Pancreas (tissue), 10 donors: ENCODE measurements at regions not wholly inside any gene's neighbourhood (a gene's known extent, or its start where the extent isn't known, plus 50 kb on each side); places are given as distances from the start of the nearest gene placed in this dataset.

Experiments
- ATAC-seq, 4 donors: fragments of 200-7000 bp; cut with Tn5 transposase; one replicate each; pipeline versions ENCODE4 v1.8.0 to v1.9.1; 2020; ENCODE audit warnings: mild to moderate bottlenecking in 4 of 4, moderate library complexity in 4 of 4
- DNase-seq, 6 donors: peaks; one replicate each; pipeline ENCODE4 v3.0.0-alpha.2; 2020
- FAIRE-seq: peaks from 2 replicates; lab custom pipeline; 2012; peaks lifted over from hg19 to GRCh38; lab: Jason Lieb, UNC
- H3K27ac ChIP-seq, 4 donors: fragments of 200-600 bp; sonication (generic); 1 replicate in 3 of 4; 2 replicates in 1 of 4; pipeline versions ENCODE4 v1.5.0 to v1.8.0; 2020
- H3K27me3 ChIP-seq, 4 donors: fragments of 200-600 bp; one replicate each; pipeline ENCODE4 v1.8.0; 2021
- H3K36me3 ChIP-seq, 3 donors: fragments of 200-600 bp; sonication (generic) in 1 of 3; one replicate each; pipeline versions ENCODE4 v1.5.0 to v1.8.0; 2020 to 2021
- H3K4me1 ChIP-seq, 3 donors: fragments of 200-600 bp; one replicate each; pipeline ENCODE4 v1.8.0; 2021
- H3K4me3 ChIP-seq, 4 donors: fragments of 200-600 bp; sonication (generic) in 2 of 4; one replicate each; pipeline versions ENCODE4 v1.5.0 to v1.8.0; 2020 to 2021
- H3K9me3 ChIP-seq, 4 donors: fragments of 200-600 bp; one replicate each; pipeline ENCODE4 v1.8.0; 2021
- WGBS, 2 donors: extraction: QIAGEN DNeasy Blood & Tissue Kit; methylation state at CpG; one replicate each; pipeline ENCODE4 v1.1.7; 2013; 5-methylcytosine and 5-hydroxymethylcytosine counted together
- intact Hi-C, 3 donors: fragments of 100-400 bp; cut with DNase I; formaldehyde crosslinking; loops; one replicate each; pipeline versions ENCODE4 v1.11.1 to v1.14.2; 2022
- TF ChIP-seq, protein P1 (sequence below), 4 donors: fragments of 200-600 bp; sonication (generic) in 3 of 4; IDR thresholded peaks; one replicate each; pipeline versions ENCODE4 v1.5.0 to v1.8.0; 2021; ENCODE audit warnings: antibody characterized with exemption in 4 of 4
- donor health status: healthy with polysubstance abuse.
- donor health status: DM: no; HTN: no; CAD: no; lungs with moderate emphysema.
- donor health status: DM: no; HTN: no; CAD: no.
- donor health status: control.
- donor health status: control.
- donor health status: Bipolar disorder and iron deficiency.
- donor health status: DM: yes; HTN: yes; CAD: no.
- donor health status: DM: no; HTN: no; CAD: no.
- donor health status: DM: no; HTN: no; CAD: no.
- donor health status: DM: yes; HTN: yes; CAD: no.

DNA sequence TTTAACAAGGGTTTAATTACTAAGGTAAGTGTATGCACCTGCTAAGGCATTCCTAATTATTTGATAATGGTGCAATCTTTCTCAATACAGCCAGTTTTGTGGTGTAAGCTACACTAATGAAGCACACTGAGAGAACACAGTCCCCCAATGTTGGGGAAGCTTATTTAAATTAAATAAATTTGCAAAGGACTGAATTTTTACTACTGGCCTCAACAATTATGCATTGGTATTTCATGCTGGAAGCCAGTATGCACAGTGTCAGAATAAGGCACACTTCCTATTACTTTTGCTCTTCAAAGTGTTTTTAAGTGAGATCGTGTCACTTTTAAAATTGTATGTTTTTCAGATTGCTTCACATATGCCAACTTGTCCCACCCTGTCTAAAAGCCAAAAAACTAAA is 103.2 kb upstream of the ZNF521 start:
- Histone ChIP-seq H3K4me1 (no peaks in the 10 kb centered on the region), H3K36me3 (no peaks in the 10 kb centered on the region), H3K4me3 (no peak overlapping the region), H3K9me3 (no peaks in the 10 kb centered on the region), H3K27ac (no peak overlapping the region), H3K27me3 (no peaks in the 10 kb centered on the region)
- ATAC-seq (no peak), FAIRE-seq (no peak), DNase-seq (no peak)
- 57 to 64% methylated on average over 1 of the region's 1 CpG for WGBS, 2 donors
- TF ChIP-seq, protein P1, sequence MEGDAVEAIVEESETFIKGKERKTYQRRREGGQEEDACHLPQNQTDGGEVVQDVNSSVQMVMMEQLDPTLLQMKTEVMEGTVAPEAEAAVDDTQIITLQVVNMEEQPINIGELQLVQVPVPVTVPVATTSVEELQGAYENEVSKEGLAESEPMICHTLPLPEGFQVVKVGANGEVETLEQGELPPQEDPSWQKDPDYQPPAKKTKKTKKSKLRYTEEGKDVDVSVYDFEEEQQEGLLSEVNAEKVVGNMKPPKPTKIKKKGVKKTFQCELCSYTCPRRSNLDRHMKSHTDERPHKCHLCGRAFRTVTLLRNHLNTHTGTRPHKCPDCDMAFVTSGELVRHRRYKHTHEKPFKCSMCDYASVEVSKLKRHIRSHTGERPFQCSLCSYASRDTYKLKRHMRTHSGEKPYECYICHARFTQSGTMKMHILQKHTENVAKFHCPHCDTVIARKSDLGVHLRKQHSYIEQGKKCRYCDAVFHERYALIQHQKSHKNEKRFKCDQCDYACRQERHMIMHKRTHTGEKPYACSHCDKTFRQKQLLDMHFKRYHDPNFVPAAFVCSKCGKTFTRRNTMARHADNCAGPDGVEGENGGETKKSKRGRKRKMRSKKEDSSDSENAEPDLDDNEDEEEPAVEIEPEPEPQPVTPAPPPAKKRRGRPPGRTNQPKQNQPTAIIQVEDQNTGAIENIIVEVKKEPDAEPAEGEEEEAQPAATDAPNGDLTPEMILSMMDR (IDR thresholded peaks at IDR 0.05): no peak
- intact Hi-C loops: no loop called here

DNA sequence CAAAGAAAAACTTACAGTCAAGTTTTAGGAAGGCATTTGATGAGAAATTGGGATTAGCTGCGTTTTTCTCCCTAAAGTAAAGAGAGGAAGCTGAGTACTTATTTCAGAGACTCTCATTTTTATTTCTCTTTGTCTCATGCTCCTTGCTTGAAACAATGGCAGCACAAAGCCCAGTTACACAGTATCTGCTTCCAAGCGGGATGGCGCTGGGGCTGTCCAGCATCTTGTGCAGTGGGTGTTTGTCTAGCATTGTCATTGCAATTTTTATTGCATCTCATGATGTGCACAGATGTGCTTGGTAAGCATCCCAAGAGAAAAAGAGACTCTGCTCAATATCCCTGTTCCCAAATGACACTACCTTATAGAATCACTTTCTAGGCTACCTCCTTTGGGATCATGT is 102.8 kb upstream of the ZNF521 start:
- ATAC-seq: no peak
- Histone ChIP-seq H3K9me3 (no peaks in the 10 kb centered on the region), H3K4me3 (no peak overlapping the region), H3K36me3 (no peaks in the 10 kb centered on the region), H3K27ac (no peak overlapping the region), H3K4me1 (no peaks in the 10 kb centered on the region), H3K27me3 (no peaks in the 10 kb centered on the region)
- no peak for DNase-seq
- intact Hi-C loops: no loop called here
- FAIRE-seq: no peak
- 55 to 70% methylated on average over 3 of the region's 3 CpGs for WGBS, 2 donors
- TF ChIP-seq, protein P1 (IDR thresholded peaks at IDR 0.05): no peak

DNA sequence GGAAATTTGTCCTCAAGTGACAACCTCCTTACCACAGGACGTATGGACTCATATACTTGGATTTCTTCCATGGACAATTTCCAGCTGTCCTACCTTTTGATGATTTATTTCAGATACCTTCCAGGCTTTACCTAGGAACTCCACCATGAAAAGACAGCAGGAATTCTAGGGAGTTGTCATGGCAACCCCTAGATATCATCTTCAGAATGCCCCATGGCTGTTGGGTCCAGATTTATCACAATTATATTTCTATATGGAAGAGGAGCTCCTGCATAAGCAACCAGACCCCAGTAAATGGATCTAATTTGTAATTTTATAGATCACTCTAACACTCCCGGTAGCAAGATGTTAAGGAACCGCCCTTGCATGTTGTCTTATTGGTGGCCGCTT is 102.3 kb upstream of the ZNF521 start:
- no peak for FAIRE-seq

DNA sequence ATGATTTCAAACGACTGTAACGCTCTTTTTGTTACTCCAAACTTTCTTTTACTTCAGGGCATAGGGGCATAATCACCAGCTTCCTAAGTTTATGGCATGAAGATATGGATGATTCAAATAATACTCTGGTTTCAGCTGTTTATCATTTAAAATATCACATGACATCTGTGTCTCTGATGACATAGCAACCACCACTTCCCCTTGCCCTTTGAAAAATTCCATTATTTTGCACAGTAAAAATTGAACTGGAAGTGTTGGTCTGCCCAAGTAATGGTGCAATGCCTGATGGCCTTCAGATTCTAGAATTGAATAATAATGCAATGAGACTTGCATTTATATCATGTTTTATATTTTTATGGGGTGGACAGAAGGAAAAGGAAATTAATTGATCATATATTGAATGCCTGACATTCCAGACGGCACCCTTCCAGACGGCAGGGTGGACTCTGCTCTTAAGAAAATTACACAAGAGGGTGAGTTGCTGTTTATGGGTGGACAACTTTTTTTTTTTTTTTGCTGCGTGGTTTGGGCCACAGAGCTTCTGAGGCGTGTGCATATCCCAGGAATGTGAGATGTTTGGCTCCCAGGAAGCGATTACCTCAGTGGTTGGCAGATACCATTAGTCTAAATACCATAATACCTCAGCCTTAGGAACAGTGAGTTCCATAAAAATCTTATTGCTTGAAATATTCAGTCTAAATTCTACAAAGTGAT is 101.7 kb upstream of the ZNF521 start:
- WGBS, 2 donors: 45 to 48% methylated on average over 7 of the region's 7 CpGs
- no peaks in the 10 kb centered on the region for H3K9me3 ChIP-seq
- H3K36me3 ChIP-seq: no peaks in the 10 kb centered on the region
- FAIRE-seq (no peak), ATAC-seq (no peak), DNase-seq (no peak)
- TF ChIP-seq, protein P1 (IDR thresholded peaks at IDR 0.05): no peak
- H3K4me1 ChIP-seq: no peaks in the 10 kb centered on the region
- H3K27ac ChIP-seq: no peak overlapping the region
- intact Hi-C loops: no loop called here
- H3K4me3 ChIP-seq: no peak overlapping the region
- H3K27me3 ChIP-seq: no peaks in the 10 kb centered on the region

More for the DNA sequence above, 102.3 kb upstream of the ZNF521 start:
- no peak for DNase-seq
- TF ChIP-seq, protein P1 (IDR thresholded peaks at IDR 0.05): no peak
- H3K4me3 ChIP-seq: no peak overlapping the region
- no peak overlapping the region for H3K27ac ChIP-seq
- no peaks in the 10 kb centered on the region for H3K4me1 ChIP-seq
- no peaks in the 10 kb centered on the region for H3K27me3 ChIP-seq
- intact Hi-C loops: no loop called here
- no peaks in the 10 kb centered on the region for H3K36me3 ChIP-seq
- no peaks in the 10 kb centered on the region for H3K9me3 ChIP-seq
- ATAC-seq: no peak
- WGBS, 2 donors: 61 to 65% methylated on average over 4 of the region's 4 CpGs

DNA sequence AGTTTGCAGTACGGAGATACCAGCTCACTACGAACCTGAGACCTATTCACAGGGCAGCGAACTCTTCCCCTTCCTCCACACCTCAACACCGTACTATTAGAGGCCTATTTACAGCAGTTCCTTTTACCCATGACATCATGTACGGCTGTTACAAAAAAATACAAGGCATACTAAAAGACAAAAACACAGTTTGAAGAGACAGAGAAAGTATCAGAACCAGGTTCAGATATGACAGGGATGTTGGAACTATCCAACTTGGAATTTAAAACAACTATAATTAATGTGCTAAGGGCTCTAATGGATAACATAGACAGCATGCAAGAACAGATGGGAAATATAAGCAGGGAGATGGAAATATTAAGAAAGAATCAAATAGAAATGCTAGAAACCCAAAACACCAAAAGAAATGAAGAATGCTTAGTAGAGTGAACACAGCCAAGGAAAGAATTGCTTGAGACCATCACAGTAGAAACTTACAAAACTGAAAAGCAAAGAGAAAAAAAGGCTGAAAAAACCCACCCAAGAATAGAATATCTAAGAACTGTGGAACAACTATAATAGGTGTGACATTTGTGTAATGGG is 99.2 kb upstream of the ZNF521 start:
- intact Hi-C loops: no loop called here
- no peaks in the 10 kb centered on the region for H3K36me3 ChIP-seq
- FAIRE-seq (no peak), ATAC-seq (no peak), DNase-seq (no peak)
- no peak overlapping the region for H3K27ac ChIP-seq
- H3K9me3 ChIP-seq: no peaks in the 10 kb centered on the region
- 68 to 81% methylated on average over 5 of the region's 5 CpGs for WGBS, 2 donors
- no peak overlapping the region for H3K4me3 ChIP-seq
- H3K27me3 ChIP-seq: no peaks in the 10 kb centered on the region
- H3K4me1 ChIP-seq: no peaks in the 10 kb centered on the region
- TF ChIP-seq, protein P1 (IDR thresholded peaks at IDR 0.05): no peak
